HG03520 (cell line): ENCODE measurements at regions not wholly inside any gene's neighbourhood (a gene's known extent, or its start where the extent isn't known, plus 50 kb on each side); places are given as distances from the start of the nearest gene placed in this dataset.
"Not testable (repeated sequence)": the region's sequence is repeated elsewhere in the genome, so short reads cannot be mapped to it uniquely, and the experiment has no call there.

ENCODE experiments used
- ATAC-seq: cut with Tn5 transposase; IDR thresholded peaks from one replicate; pipeline ENCODE4 v1.9.1; 2021; ENCODE audit warnings: mild to moderate bottlenecking, moderate library complexity; ENCODE audit not compliant: unreplicated experiment

GRCh38 chr5:21341948-21342261, 1353.9 kb upstream of the CDH18 start:
- not testable (repeated sequence) for ATAC-seq

GRCh38 chr5:21341203-21341947, 1353.4 kb upstream of the CDH18 start:
- not testable (repeated sequence) for ATAC-seq

- ATAC-seq = not testable (repeated sequence)
Observed at GRCh38 chr5:21340233-21340632, 1352.2 kb upstream of the CDH18 start.

- not testable (repeated sequence) for ATAC-seq
Observed at GRCh38 chr5:21336478-21336877, 1348.5 kb upstream of the CDH18 start.

- not testable (repeated sequence) for ATAC-seq
Observed at GRCh38 chr5:21315376-21315775, 1327.4 kb upstream of the CDH18 start.

GRCh38 chr5:21301205-21301604, 1313.2 kb upstream of the CDH18 start:
- ATAC-seq = not testable (repeated sequence)

- ATAC-seq = not testable (repeated sequence)
Observed at GRCh38 chr5:21274361-21274760, 1286.4 kb upstream of the CDH18 start.

- ATAC-seq = no peak
Observed at GRCh38 chr5:21263361-21263760, 1275.4 kb upstream of the CDH18 start.

- ATAC-seq = no peak
Observed at GRCh38 chr5:21254161-21254560, 1266.2 kb upstream of the CDH18 start.

- ATAC-seq = no peak
Observed at GRCh38 chr5:21244982-21245381, 1257.0 kb upstream of the CDH18 start.

GRCh38 chr5:21238786-21239185, 1250.8 kb upstream of the CDH18 start:
- no peak for ATAC-seq

GRCh38 chr5:21237461-21237860, 1249.5 kb upstream of the CDH18 start:
- ATAC-seq = no peak

- no peak for ATAC-seq
Observed at GRCh38 chr5:21236971-21237427, 1249.0 kb upstream of the CDH18 start.

- ATAC-seq = no peak
Observed at GRCh38 chr5:21236104-21236503, 1248.1 kb upstream of the CDH18 start.

- ATAC-seq = no peak
Observed at GRCh38 chr5:21225223-21226064, 1237.4 kb upstream of the CDH18 start.

- no peak for ATAC-seq
Observed at GRCh38 chr5:21221616-21222015, 1233.6 kb upstream of the CDH18 start.

- ATAC-seq = no peak
Observed at GRCh38 chr5:21219966-21220365, 1232.0 kb upstream of the CDH18 start.

GRCh38 chr5:21219251-21219650, 1231.3 kb upstream of the CDH18 start:
- no peak for ATAC-seq

- no peak for ATAC-seq
Observed at GRCh38 chr5:21212026-21212425, 1224.0 kb upstream of the CDH18 start.

- no peak for ATAC-seq
Observed at GRCh38 chr5:21209409-21209808, 1221.4 kb upstream of the CDH18 start.

GRCh38 chr5:21199087-21199486, 1211.1 kb upstream of the CDH18 start:
- ATAC-seq = no peak

- ATAC-seq = no peak
Observed at GRCh38 chr5:21195145-21195544, 1207.1 kb upstream of the CDH18 start.
